Smooth muscle cell (in vitro differentiated cells): ENCODE measurements at regions not wholly inside any gene's neighbourhood (a gene's known extent, or its start where the extent isn't known, plus 50 kb on each side); places are given as distances from the start of the nearest gene placed in this dataset.

ENCODE experiments used
- DNase-seq: peaks from one replicate; lab custom pipeline; 2025; ENCODE audit not compliant: unreplicated experiment; lab: John Stamatoyannopoulos, UW
- H2AFZ ChIP-seq: fragments of 200-600 bp; sonication (generic); 2 replicates; pipeline ENCODE4 v1.6.0; 2016; ENCODE audit warnings: antibody characterized with exemption, low read depth, mild to moderate bottlenecking
- H3F3A ChIP-seq: fragments of 200-600 bp; sonication (generic); 2 replicates; pipeline ENCODE4 v1.6.0; 2017; ENCODE audit warnings: antibody characterized with exemption, low read depth
- H3K27ac ChIP-seq: fragments of 200-600 bp; sonication (generic); 2 replicates; pipeline ENCODE4 v1.5.1; 2016; ENCODE audit warnings: low read depth, mild to moderate bottlenecking
- H3K27me3 ChIP-seq: fragments of 200-600 bp; sonication (generic); 2 replicates; pipeline ENCODE4 v1.6.1; 2016; ENCODE audit warnings: low read depth, mild to moderate bottlenecking
- H3K36me3 ChIP-seq: fragments of 200-600 bp; sonication (generic); 2 replicates; pipeline ENCODE4 v1.5.1; 2016; ENCODE audit warnings: low read depth
- H3K4me1 ChIP-seq: fragments of 200-600 bp; sonication (generic); 2 replicates; pipeline ENCODE4 v1.5.1; 2016; ENCODE audit warnings: low read depth
- H3K4me2 ChIP-seq: fragments of 200-600 bp; sonication (generic); 2 replicates; pipeline ENCODE4 v1.6.0; 2016; ENCODE audit warnings: mild to moderate bottlenecking
- H3K4me3 ChIP-seq: fragments of 200-600 bp; sonication (generic); 2 replicates; pipeline ENCODE4 v1.5.1; 2016; ENCODE audit warnings: mild to moderate bottlenecking
- H3K79me2 ChIP-seq: fragments of 200-600 bp; sonication (generic); 2 replicates; pipeline ENCODE4 v1.6.0; 2016; ENCODE audit warnings: low read depth, mild to moderate bottlenecking
- H3K9ac ChIP-seq: fragments of 200-600 bp; sonication (generic); 2 replicates; pipeline ENCODE4 v1.6.0; 2016; ENCODE audit warnings: low read depth
- H3K9me3 ChIP-seq: fragments of 200-600 bp; sonication (generic); replicated peaks from 2 replicates; pipeline ENCODE4 v1.5.1; 2016; ENCODE audit warnings: low read depth
- H4K20me1 ChIP-seq: fragments of 200-600 bp; sonication (generic); 2 replicates; pipeline ENCODE4 v1.6.0; 2016; ENCODE audit warnings: low read depth
- WGBS: methylation state at CpG from one replicate; pipeline ENCODE4 v1.1.7; 2016; ENCODE audit warnings: low lambda C conversion rate; 5-methylcytosine and 5-hydroxymethylcytosine counted together
- TF ChIP-seq, protein P1 (sequence below): fragments of 200-600 bp; sonication (generic); IDR thresholded peaks from 2 replicates; pipeline ENCODE4 v1.5.1; 2017; ENCODE audit warnings: borderline replicate concordance, mild to moderate bottlenecking, antibody characterized with exemption; ENCODE audit not compliant: insufficient read depth, poor library complexity, severe bottlenecking

DNA sequence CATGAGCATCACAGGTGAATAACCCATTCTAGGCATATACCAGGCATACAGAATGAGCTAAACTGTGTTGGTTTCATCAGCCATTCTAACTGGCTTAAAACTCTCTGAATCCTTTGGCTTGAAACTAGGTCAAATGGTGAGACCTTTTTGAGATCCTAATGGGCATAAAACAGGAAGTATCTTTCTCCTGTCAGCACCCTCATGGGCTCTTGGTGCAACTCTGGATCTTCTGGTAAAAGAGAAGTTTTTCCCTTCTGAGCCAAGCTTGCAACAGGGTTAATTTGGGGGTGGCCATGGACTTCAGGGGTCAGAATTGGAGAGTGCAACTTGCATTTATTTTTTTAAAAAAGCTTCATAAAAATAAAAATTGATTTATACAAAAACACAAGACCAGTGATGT is 67.9 kb upstream of the GRAMD1B start:
- TF ChIP-seq, protein P1, sequence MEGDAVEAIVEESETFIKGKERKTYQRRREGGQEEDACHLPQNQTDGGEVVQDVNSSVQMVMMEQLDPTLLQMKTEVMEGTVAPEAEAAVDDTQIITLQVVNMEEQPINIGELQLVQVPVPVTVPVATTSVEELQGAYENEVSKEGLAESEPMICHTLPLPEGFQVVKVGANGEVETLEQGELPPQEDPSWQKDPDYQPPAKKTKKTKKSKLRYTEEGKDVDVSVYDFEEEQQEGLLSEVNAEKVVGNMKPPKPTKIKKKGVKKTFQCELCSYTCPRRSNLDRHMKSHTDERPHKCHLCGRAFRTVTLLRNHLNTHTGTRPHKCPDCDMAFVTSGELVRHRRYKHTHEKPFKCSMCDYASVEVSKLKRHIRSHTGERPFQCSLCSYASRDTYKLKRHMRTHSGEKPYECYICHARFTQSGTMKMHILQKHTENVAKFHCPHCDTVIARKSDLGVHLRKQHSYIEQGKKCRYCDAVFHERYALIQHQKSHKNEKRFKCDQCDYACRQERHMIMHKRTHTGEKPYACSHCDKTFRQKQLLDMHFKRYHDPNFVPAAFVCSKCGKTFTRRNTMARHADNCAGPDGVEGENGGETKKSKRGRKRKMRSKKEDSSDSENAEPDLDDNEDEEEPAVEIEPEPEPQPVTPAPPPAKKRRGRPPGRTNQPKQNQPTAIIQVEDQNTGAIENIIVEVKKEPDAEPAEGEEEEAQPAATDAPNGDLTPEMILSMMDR = no peak
- H3K4me2 ChIP-seq = no peak overlapping the region
- no peak overlapping the region for H2AFZ ChIP-seq
- no peaks in the 10 kb centered on the region for H4K20me1 ChIP-seq
- H3K36me3 ChIP-seq = no peaks in the 10 kb centered on the region
- H3K79me2 ChIP-seq = no peaks in the 10 kb centered on the region
- H3K4me1 ChIP-seq = peaks cover 15% of the 10 kb centered on the region
- no peaks in the 10 kb centered on the region for H3F3A ChIP-seq
- H3K27ac ChIP-seq = no peak overlapping the region
- H3K9ac ChIP-seq = no peak overlapping the region
- H3K4me3 ChIP-seq = no peak overlapping the region
- no peaks in the 10 kb centered on the region for H3K9me3 ChIP-seq
- DNase-seq = no peak
- H3K27me3 ChIP-seq = peaks cover 57% of the 10 kb centered on the region

DNA sequence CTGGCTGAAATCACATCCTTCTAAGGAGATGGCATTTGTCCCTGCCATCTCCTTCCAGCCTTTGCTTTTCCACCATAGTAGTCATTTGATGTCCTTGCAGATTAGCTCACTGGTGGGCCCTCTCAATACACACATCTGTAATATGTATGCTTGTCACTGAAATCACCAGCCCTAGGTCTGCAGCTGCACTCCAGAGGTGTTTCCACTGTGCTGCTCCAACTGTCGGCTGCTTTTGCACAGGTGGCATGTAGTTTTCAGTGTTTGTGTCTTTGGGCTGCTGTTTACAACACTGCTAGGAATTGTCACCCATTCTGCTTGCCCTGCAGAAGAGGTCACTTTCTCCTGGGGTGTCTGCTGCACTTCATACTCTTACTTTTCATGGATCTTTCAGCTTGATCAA is 69.0 kb upstream of the GRAMD1B start:
- Histone ChIP-seq H3K27me3 (peaks cover 67% of the 10 kb centered on the region), H3K4me2 (no peak overlapping the region), H2AFZ (no peak overlapping the region), H3K9ac (no peak overlapping the region), H3K4me1 (peaks cover 12% of the 10 kb centered on the region), H3K36me3 (no peaks in the 10 kb centered on the region), H3K27ac (no peak overlapping the region), H3K79me2 (no peaks in the 10 kb centered on the region), H3K4me3 (no peak overlapping the region), H3K9me3 (no peaks in the 10 kb centered on the region), H3F3A (no peaks in the 10 kb centered on the region), H4K20me1 (no peaks in the 10 kb centered on the region)
- WGBS = 100% methylated on average over 1 of the region's 1 CpG
- TF ChIP-seq, protein P1 = no peak
- no peak for DNase-seq

DNA sequence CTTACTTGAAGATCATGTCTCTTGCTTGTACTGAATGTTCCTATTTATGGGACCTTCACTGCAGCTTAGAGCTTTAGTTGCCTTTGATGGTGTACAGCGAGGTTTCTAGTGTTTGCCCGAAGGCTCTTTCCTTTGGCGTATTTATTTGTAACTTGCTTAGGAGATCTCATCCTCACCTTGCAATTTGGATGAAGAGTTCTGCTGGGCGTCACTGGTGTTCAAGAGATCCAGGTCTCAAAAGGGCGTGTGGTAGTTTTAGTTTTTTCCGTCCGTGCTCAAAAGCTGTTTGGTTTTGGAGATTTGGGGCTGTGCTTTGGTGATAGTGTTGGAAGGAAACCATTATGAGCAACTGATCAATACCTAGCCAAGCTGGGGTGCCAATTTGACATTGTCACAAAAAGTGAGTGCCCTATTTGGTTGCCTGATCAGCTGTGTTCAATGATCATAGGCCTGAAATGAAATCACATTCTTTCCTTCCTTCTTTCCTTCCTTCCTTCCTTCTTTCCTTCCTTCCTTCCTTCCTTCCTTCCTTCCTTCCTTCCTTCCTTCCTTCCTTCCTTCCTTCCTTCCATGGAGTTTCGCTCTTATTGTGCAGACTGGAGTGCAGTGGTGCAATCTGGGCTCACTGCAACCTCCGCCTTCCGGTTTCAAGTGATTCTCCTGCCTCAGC is 69.7 kb upstream of the GRAMD1B start:
- Histone ChIP-seq H3K79me2 (no peaks in the 10 kb centered on the region), H3K4me1 (peaks cover 12% of the 10 kb centered on the region), H3K4me2 (no peak overlapping the region), H3K27me3 (peaks cover 67% of the 10 kb centered on the region), H3K36me3 (no peaks in the 10 kb centered on the region), H3K27ac (no peak overlapping the region), H2AFZ (no peak overlapping the region), H3K9ac (no peak overlapping the region), H3F3A (no peaks in the 10 kb centered on the region), H3K9me3 (no peaks in the 10 kb centered on the region), H3K4me3 (no peak overlapping the region), H4K20me1 (no peaks in the 10 kb centered on the region)
- TF ChIP-seq, protein P1 = no peak
- 92% methylated on average over 9 of the region's 10 CpGs for WGBS
- DNase-seq = no peak

DNA sequence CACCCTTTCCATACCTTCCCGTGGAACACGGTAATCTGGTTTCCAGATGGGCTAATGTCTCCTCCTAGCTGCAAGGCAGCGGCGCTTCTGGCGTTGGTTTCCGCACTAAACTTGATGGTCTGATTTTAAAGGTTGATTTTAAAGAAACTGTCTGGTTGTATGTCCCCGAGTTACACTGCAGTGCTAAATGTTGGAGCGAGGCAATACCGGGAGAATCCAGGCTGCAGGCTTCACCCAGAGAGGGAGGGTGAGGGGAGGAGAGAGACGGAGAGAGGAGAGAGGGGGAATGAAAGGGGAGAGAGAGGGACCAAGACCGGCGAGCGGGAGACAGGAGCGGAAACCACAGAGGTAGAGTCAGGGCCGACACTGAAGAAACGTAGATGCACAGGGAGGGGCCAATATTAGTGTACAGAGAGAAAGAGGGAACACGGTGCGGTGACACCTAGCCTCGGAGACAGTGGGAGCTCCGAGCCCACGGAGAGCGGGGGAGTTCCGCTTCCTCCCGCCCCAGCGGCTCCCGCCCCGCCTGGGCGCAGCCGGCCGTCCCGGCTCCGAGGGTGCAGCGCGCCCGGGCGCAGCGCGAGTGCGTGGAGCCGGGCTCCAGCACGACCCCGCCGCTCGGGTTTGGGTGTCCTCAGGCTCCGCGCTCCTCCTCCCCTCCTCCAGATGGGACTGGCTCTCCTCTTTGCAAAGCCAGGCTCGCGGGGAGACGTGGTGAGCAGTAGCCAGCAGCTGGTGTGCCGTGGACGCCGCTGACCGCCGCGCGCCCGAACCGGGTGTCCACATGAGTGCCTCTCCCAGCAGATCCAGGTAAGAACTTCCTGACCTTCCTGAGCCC is 71.9 kb upstream of the GRAMD1B start:
- no peaks in the 10 kb centered on the region for H3K79me2 ChIP-seq
- H3K9me3 ChIP-seq = no peaks in the 10 kb centered on the region
- no peak overlapping the region for H3K9ac ChIP-seq
- no peaks in the 10 kb centered on the region for H3F3A ChIP-seq
- no peaks in the 10 kb centered on the region for H3K36me3 ChIP-seq
- H3K4me3 ChIP-seq = peak overlapping the region; percentile 51
- H3K4me1 ChIP-seq = peaks cover 4% of the 10 kb centered on the region
- H3K4me2 ChIP-seq = peak overlapping the region; percentile 91
- no peak for DNase-seq
- no peak overlapping the region for H3K27ac ChIP-seq
- H3K27me3 ChIP-seq = peaks cover 67% of the 10 kb centered on the region
- H4K20me1 ChIP-seq = no peaks in the 10 kb centered on the region
- TF ChIP-seq, protein P1 = no peak
- 1% methylated on average over 49 of the region's 58 CpGs for WGBS
- H2AFZ ChIP-seq = peak overlapping the region; percentile 98
